Right lobe of liver (tissue), 4 donors: ENCODE measurements at regions not wholly inside any gene's neighbourhood (a gene's known extent, or its start where the extent isn't known, plus 50 kb on each side); places are given as distances from the start of the nearest gene placed in this dataset.
"Not testable (repeated sequence)": the region's sequence is repeated elsewhere in the genome, so short reads cannot be mapped to it uniquely, and the experiment has no call there.

Experiments used
- CTCF ChIP-seq, 4 donors: fragments of 200-600 bp in 3 of 4; fragments of 450-650 bp in 1 of 4; IDR thresholded peaks; one replicate each; pipeline versions ENCODE4 v1.5.1 to v1.8.0; 2016 to 2022; ENCODE audit warnings: antibody characterized with exemption in 4 of 4, mild to moderate bottlenecking in 2 of 4
- POLR2A ChIP-seq: fragments of 450-650 bp; IDR thresholded peaks from one replicate; pipeline ENCODE4 v1.6.1; 2017; ENCODE audit warnings: antibody characterized with exemption, mild to moderate bottlenecking
- donor health status: DM: no; HTN: no; CAD: no.
- donor health status: DM: no; HTN: no; CAD: no.
- donor health status: DM: no; HTN: yes; CAD: no.

- not testable (repeated sequence) for TF ChIP-seq CTCF (IDR thresholded peaks at IDR 0.05); POLR2A
These were observed 330.2 kb downstream of the TSN start for GRCh38 chr2:122085672-122086071.
